ENCODE measurements at regions not wholly inside any gene's neighbourhood (a gene's known extent, or its start where the extent isn't known, plus 50 kb on each side); places are given as distances from the start of the nearest gene placed in this dataset.

GRCh38 chr9:82254646-82255367, 266.2 kb downstream of the SPATA31D1 start:
- POLR2A ChIA-PET (ENCODE audit: partially characterized antibody) = no interaction called here
- H3K4me1 ChIP-seq (ENCODE audit: insufficient read depth, low read length) = no peaks in the 10 kb centered on the region
- Mint-ChIP-seq H3K27ac (no peak overlapping the region), H3K27me3 (no peaks in the 10 kb centered on the region), H3K4me3 (no peak overlapping the region), H3K9me3 (peaks cover 0 to 3% (median under 1%) of the 10 kb centered on the region in 8 donors), H3K36me3 (no peaks in the 10 kb centered on the region), H3K4me1 (no peaks in the 10 kb centered on the region)
- H3K27me3 ChIP-seq (ENCODE audit: insufficient read depth, low read length) = no peaks in the 10 kb centered on the region
- H3K4me3 ChIP-seq (ENCODE audit: low read length in 2 of 2) = no peak overlapping the region
- no peaks in the 10 kb centered on the region for H3K9me3 ChIP-seq (ENCODE audit: control insufficient read depth in 1 of 2, low read length in 2 of 2)
- intact Hi-C loops (cut with micrococcal nuclease) = no loop called here
- no peak overlapping the region for H3K27ac ChIP-seq (ENCODE audit: low read depth, low read length)
- CTCF ChIA-PET (ENCODE audit: partially characterized antibody) = no interaction called here
- DNase-seq = no peak
- no peaks in the 10 kb centered on the region for H3K36me3 ChIP-seq (ENCODE audit: insufficient read depth, low read length)

- no peak overlapping the region for H3K4me3 Mint-ChIP-seq
- no peak overlapping the region for H3K4me3 ChIP-seq (ENCODE audit: low read length in 2 of 2)
- no peaks in the 10 kb centered on the region for H3K36me3 ChIP-seq (ENCODE audit: insufficient read depth, low read length)
- POLR2A ChIA-PET (ENCODE audit: partially characterized antibody) = no interaction called here
- no peak overlapping the region for H3K27ac ChIP-seq (ENCODE audit: low read depth, low read length)
- peaks cover 0 to 4% (median 0%) of the 10 kb centered on the region in 8 donors for H3K9me3 Mint-ChIP-seq
- H3K27me3 ChIP-seq (ENCODE audit: insufficient read depth, low read length) = no peaks in the 10 kb centered on the region
- H3K4me1 ChIP-seq (ENCODE audit: insufficient read depth, low read length) = no peaks in the 10 kb centered on the region
- intact Hi-C loops (cut with micrococcal nuclease) = no loop called here
- H3K4me1 Mint-ChIP-seq = no peaks in the 10 kb centered on the region
- DNase-seq = no peak
- CTCF ChIA-PET (ENCODE audit: partially characterized antibody) = interaction anchor here (0.9 to 1.4 kb wide), 2 partner anchors 10 to 81 kb away, joined by 3 read pairs; no protein-coding TSS in a partner anchor
- H3K36me3 Mint-ChIP-seq = no peaks in the 10 kb centered on the region
- no peaks in the 10 kb centered on the region for H3K27me3 Mint-ChIP-seq
- no peak overlapping the region for H3K27ac Mint-ChIP-seq
- H3K9me3 ChIP-seq (ENCODE audit: control insufficient read depth in 1 of 2, low read length in 2 of 2) = no peaks in the 10 kb centered on the region
These were observed 267.1 kb downstream of the SPATA31D1 start for GRCh38 chr9:82255481-82256176.

GRCh38 chr9:82260691-82261090, 272.1 kb downstream of the SPATA31D1 start:
- Histone ChIP-seq H3K36me3 (ENCODE audit: insufficient read depth, low read length) (no peaks in the 10 kb centered on the region), H3K4me1 (ENCODE audit: insufficient read depth, low read length) (no peaks in the 10 kb centered on the region), H3K9me3 (ENCODE audit: control insufficient read depth in 1 of 2, low read length in 2 of 2) (no peaks in the 10 kb centered on the region), H3K27me3 (ENCODE audit: insufficient read depth, low read length) (no peaks in the 10 kb centered on the region), H3K4me3 (ENCODE audit: low read length in 2 of 2) (no peak overlapping the region), H3K27ac (ENCODE audit: low read depth, low read length) (no peak overlapping the region)
- Mint-ChIP-seq H3K9me3 (peaks cover 0 to 12% (median 2%) of the 10 kb centered on the region in 8 donors), H3K27me3 (no peaks in the 10 kb centered on the region), H3K36me3 (no peaks in the 10 kb centered on the region), H3K4me1 (no peaks in the 10 kb centered on the region), H3K4me3 (no peak overlapping the region), H3K27ac (no peak overlapping the region)
- DNase-seq = no peak
- ChIA-PET CTCF (ENCODE audit: partially characterized antibody) (no interaction called here), POLR2A (ENCODE audit: partially characterized antibody) (no interaction called here)
- intact Hi-C loops (cut with micrococcal nuclease) = no loop called here

GRCh38 chr9:82263619-82264018, 275.0 kb downstream of the SPATA31D1 start:
- peaks cover 0 to 10% (median 1%) of the 10 kb centered on the region in 8 donors for H3K9me3 Mint-ChIP-seq
- no peaks in the 10 kb centered on the region for H3K4me1 Mint-ChIP-seq
- H3K27me3 ChIP-seq (ENCODE audit: insufficient read depth, low read length) = no peaks in the 10 kb centered on the region
- H3K36me3 ChIP-seq (ENCODE audit: insufficient read depth, low read length) = no peaks in the 10 kb centered on the region
- intact Hi-C loops (cut with micrococcal nuclease) = no loop called here
- no peak overlapping the region for H3K4me3 ChIP-seq (ENCODE audit: low read length in 2 of 2)
- ChIA-PET CTCF (ENCODE audit: partially characterized antibody) (no interaction called here), POLR2A (ENCODE audit: partially characterized antibody) (no interaction called here)
- H3K9me3 ChIP-seq (ENCODE audit: control insufficient read depth in 1 of 2, low read length in 2 of 2) = no peaks in the 10 kb centered on the region
- DNase-seq = no peak
- H3K36me3 Mint-ChIP-seq = no peaks in the 10 kb centered on the region
- H3K27ac Mint-ChIP-seq = no peak overlapping the region
- H3K27ac ChIP-seq (ENCODE audit: low read depth, low read length) = no peak overlapping the region
- no peaks in the 10 kb centered on the region for H3K4me1 ChIP-seq (ENCODE audit: insufficient read depth, low read length)
- H3K27me3 Mint-ChIP-seq = no peaks in the 10 kb centered on the region
- H3K4me3 Mint-ChIP-seq = no peak overlapping the region

GRCh38 chr9:82271106-82271561, 282.6 kb downstream of the SPATA31D1 start:
- no peaks in the 10 kb centered on the region for H3K9me3 ChIP-seq (ENCODE audit: control insufficient read depth in 1 of 2, low read length in 2 of 2)
- ChIA-PET POLR2A (ENCODE audit: partially characterized antibody) (no interaction called here), CTCF (ENCODE audit: partially characterized antibody) (no interaction called here)
- intact Hi-C loops (cut with micrococcal nuclease) = no loop called here
- Mint-ChIP-seq H3K4me1 (no peaks in the 10 kb centered on the region), H3K4me3 (no peak overlapping the region), H3K27ac (no peak overlapping the region), H3K36me3 (no peaks in the 10 kb centered on the region), H3K27me3 (no peaks in the 10 kb centered on the region), H3K9me3 (peaks cover 0 to 6% (median 2%) of the 10 kb centered on the region in 8 donors)
- H3K27ac ChIP-seq (ENCODE audit: low read depth, low read length) = no peak overlapping the region
- no peaks in the 10 kb centered on the region for H3K36me3 ChIP-seq (ENCODE audit: insufficient read depth, low read length)
- H3K27me3 ChIP-seq (ENCODE audit: insufficient read depth, low read length) = no peaks in the 10 kb centered on the region
- H3K4me1 ChIP-seq (ENCODE audit: insufficient read depth, low read length) = no peaks in the 10 kb centered on the region
- no peak overlapping the region for H3K4me3 ChIP-seq (ENCODE audit: low read length in 2 of 2)
- no peak for DNase-seq

GRCh38 chr9:82273121-82273520, 284.5 kb downstream of the SPATA31D1 start:
- H3K27me3 Mint-ChIP-seq = no peaks in the 10 kb centered on the region
- CTCF ChIA-PET (ENCODE audit: partially characterized antibody) = no interaction called here
- DNase-seq = no peak

GRCh38 chr9:82275258-82275927, 286.8 kb downstream of the SPATA31D1 start:
- H3K27ac ChIP-seq (ENCODE audit: low read depth, low read length) = no peak overlapping the region
- H3K36me3 ChIP-seq (ENCODE audit: insufficient read depth, low read length) = no peaks in the 10 kb centered on the region
- DNase-seq = no peak
- H3K27ac Mint-ChIP-seq = no peak overlapping the region
- H3K4me3 ChIP-seq (ENCODE audit: low read length in 2 of 2) = no peak overlapping the region
- ChIA-PET CTCF (ENCODE audit: partially characterized antibody) (no interaction called here), POLR2A (ENCODE audit: partially characterized antibody) (no interaction called here)
- H3K4me1 Mint-ChIP-seq = no peaks in the 10 kb centered on the region
- H3K4me1 ChIP-seq (ENCODE audit: insufficient read depth, low read length) = no peaks in the 10 kb centered on the region
- no peak overlapping the region for H3K4me3 Mint-ChIP-seq
- no peaks in the 10 kb centered on the region for H3K36me3 Mint-ChIP-seq
- no peaks in the 10 kb centered on the region for H3K9me3 ChIP-seq (ENCODE audit: control insufficient read depth in 1 of 2, low read length in 2 of 2)
- H3K9me3 Mint-ChIP-seq = peaks cover 0 to 7% (median 6%) of the 10 kb centered on the region in 8 donors
- H3K27me3 ChIP-seq (ENCODE audit: insufficient read depth, low read length) = no peaks in the 10 kb centered on the region
- no peaks in the 10 kb centered on the region for H3K27me3 Mint-ChIP-seq
- intact Hi-C loops (cut with micrococcal nuclease) = no loop called here

More at GRCh38 chr9:82273121-82273520, 284.5 kb downstream of the SPATA31D1 start:
- intact Hi-C loops (cut with micrococcal nuclease) = no loop called here
- no peak overlapping the region for H3K27ac Mint-ChIP-seq
- H3K4me1 Mint-ChIP-seq = no peaks in the 10 kb centered on the region
- Histone ChIP-seq H3K9me3 (ENCODE audit: control insufficient read depth in 1 of 2, low read length in 2 of 2) (no peaks in the 10 kb centered on the region), H3K27ac (ENCODE audit: low read depth, low read length) (no peak overlapping the region), H3K4me1 (ENCODE audit: insufficient read depth, low read length) (no peaks in the 10 kb centered on the region), H3K4me3 (ENCODE audit: low read length in 2 of 2) (no peak overlapping the region), H3K27me3 (ENCODE audit: insufficient read depth, low read length) (no peaks in the 10 kb centered on the region), H3K36me3 (ENCODE audit: insufficient read depth, low read length) (no peaks in the 10 kb centered on the region)
- H3K9me3 Mint-ChIP-seq = peaks cover 0 to 6% (median 2%) of the 10 kb centered on the region in 8 donors
- H3K4me3 Mint-ChIP-seq = no peak overlapping the region
- POLR2A ChIA-PET (ENCODE audit: partially characterized antibody) = no interaction called here
- no peaks in the 10 kb centered on the region for H3K36me3 Mint-ChIP-seq
